NCI-H69 (cell line): ENCODE measurements at regions not wholly inside any gene's neighbourhood (a gene's known extent, or its start where the extent isn't known, plus 50 kb on each side); places are given as distances from the start of the nearest gene placed in this dataset.
A peak's percentile ranks its signal among the peaks of the same experiment; 100 is the strongest.

Experiments used
- DNase-seq: peaks from one replicate; lab custom pipeline; 2025; lab: John Stamatoyannopoulos, UW

DNA sequence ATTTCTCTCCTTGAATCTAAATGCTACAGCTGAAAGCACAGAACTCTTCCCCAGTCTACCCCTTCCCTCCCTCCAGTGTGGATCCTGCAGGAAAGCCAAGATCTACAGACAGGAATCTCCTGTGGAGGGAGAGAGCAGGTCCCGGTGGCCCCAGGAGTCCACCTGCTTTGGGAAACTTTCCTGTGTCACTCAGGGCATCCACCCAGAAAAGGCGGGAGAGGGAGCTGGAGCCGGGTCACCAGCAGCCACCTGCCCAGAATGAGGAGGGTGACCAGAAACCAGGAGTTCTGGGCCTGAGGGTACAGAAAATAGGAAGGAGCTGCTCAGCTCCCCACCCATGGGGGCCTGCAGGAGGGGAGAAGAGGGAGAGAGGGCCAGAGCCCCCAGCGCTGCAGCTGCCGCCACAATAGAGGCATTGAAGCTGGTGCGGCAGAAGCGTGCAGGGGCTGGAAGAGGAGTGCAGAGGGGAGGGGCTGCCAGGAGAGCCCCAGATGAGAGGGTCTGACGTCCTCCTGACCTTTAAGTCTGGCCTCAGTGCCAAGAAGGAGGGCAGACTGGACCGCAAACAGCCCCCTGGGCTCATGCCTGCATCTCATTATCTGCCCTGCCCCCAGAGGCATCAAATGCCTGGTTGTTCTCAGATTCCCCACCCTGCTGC is 56.3 kb upstream of the TMEM72 start:
- no peak for DNase-seq

DNA sequence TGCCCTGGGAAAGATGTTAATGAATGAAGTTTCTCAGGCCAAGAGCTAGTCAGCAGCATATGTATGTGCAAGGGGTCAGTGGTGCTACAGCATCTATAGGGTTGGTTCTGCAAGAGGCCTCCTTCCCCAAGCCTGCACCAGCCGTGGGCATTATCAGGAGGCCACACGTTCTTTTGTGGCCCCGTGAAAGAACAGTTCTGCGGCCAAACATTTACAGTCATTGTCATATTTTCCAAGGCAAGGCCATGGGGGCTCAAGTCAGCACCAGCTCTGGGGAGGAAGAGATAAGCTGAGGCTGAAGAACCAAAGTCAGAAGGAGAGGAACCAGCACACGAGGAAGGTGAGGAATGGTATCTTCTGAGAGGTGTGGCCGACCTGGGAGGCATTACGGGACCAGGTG is 54.4 kb upstream of the TMEM72 start:
- DNase-seq = no peak

DNA sequence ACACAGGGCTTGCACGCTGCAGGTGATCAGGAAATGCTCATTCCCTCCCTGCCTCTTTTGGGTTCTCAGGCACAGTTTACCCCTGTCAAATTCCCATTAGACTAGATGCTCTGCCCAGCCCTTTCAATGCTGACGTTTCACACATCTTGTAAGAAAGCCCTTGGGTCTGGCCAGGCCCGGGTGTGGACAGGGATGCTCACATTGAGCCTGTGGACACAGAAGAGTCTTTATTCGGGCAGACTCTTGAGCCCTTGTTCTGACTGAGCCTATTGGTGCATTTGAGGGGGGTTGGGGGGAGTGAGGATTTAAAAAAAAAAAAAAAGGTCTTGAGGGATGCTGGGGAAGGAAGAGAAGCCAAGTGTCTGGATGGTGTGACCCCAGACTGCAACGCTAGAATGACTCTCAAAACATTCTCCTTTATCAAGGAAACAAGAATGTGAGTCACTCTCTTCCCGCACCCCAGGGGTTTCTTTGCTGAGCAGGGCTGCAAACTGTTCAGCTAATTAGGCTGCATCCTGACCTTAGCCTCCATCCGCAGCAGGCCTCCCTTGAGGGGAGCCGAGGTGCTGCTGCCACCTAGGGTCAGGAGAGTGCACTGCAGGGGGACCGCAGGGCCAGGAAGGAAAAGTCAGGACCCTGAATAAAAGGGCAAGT is 53.6 kb upstream of the TMEM72 start:
- DNase-seq = peak; percentile 66

DNA sequence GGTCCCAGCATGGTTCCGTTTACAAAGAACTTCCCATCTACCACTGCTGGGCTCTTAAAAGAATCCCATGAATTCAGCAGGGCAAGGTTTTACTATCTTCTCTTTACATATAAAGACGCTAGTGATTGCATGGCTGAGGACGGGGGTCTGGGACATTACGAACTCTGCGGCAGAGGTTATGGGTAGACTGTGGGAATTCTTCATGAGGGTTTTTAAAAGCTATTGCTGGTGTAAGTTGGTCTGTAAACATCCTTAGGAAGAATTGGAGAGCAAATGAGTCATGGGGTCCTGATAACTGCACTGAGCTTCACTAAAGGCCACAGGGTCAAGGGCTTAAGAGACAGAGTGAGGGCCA is 53.1 kb upstream of the TMEM72 start:
- DNase-seq = no peak

DNA sequence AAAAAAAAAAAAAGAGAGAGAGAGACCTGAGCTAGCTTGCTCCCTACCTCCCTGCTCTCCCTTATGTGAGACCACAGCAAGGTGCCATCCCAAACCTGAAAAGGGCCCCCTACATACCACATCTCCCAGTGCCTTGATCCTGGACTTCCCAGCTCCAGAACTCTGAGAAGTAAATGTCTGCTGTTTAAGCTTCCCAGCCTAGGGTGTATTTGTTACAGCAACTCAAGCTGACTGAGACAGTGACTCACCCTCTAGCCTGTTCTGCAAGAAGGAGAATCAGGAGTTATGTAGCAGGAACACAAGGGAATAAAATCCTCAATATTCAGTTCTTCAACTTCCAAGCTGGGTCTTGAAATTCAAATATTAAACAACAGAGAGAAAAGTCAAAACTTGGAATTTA is 52.1 kb upstream of the TMEM72 start:
- DNase-seq = no peak

DNA sequence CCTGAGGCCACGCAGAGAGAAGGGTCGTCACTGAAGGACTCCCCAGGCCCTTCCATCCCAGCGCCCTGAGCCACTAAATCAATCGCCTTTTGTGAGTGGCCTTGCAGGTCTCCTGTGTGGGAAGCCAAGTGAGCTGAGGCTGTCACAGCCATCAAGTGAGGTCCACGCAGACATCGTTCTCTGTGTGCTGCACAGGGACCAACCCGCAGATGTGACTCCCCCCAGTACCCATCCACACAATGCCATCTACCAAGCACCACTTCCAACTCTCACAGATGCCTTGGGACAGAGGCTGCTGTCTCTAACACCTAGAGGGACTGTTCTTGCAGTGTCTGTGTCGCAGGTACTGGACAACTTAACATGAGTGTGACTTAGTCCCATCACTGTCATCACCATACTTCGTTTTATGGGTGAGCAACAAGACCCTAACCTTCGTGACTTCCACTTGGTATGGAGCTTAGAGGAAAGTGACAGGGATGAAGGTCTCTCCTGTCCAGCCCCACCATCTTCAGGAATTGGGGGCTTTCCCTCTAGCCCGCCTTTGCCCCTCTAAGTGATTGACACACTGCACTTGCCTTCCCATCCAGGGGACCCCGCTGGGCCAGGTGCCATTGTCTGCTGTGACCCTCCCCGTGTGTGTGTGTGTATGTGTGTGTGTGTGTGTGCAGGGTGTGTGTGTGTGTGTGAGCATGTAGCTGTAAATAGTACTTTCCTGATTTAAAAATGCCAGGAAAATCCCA is 51.4 kb upstream of the TMEM72 start:
- no peak for DNase-seq

DNA sequence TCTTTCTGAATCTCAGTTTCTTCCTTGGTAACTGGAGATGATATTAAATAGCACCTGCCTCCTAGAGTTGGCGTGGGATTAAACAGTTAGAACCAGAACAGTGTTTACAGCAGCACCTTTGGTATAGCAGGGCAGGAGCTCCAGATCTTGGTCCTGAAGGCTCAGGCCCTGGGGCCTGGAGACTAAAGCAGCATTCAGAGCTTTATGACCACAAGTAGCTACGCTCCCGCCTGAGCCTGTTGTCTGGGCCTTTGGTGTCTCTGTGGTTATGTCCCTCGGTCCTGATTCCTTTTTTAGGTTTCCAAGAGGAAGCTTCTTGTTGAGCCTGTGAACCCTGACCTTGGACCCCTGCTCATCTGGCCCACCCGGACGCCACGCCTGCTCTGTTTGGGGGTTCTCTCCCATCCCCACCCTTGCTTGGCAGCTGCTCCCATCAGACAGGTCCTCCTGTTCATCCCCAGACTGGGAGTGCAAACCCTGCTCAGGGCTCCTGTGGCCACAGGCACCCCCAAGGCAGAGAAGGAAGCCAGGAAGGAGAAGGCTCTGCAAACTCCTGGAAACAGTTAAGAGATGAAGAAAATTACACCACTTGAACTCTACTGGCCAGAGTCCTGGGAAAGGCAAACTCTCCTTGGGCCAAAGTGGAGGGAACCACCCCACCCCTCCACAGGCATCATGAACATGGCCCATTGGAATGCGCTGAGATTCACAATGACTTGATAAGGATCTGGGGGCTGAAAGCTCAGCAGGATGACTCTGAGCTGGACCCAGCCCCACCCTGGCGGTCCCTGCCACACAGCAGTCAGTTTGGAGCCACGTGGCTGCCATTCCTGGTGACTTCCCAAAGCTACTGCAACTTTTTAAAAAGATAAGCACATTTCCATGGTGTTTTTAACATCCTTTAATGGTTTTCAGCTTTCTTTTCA is 50.1 kb upstream of the TMEM72 start:
- DNase-seq = no peak
